ENCODE measurements at regions not wholly inside any gene's neighbourhood (a gene's known extent, or its start where the extent isn't known, plus 50 kb on each side); places are given as distances from the start of the nearest gene placed in this dataset.
"Not testable (repeated sequence)": the region's sequence is repeated elsewhere in the genome, so short reads cannot be mapped to it uniquely, and the experiment has no call there.

- no peak for DNase-seq (ENCODE audit: low read depth in 2 of 2)
These were observed 1125.0 kb upstream of the FAM98A start for GRCh38 chr2:34724107-34724506.

GRCh38 chr2:34723683-34724082 is 1124.6 kb upstream of the FAM98A start:
- no peak for DNase-seq (ENCODE audit: low read depth in 2 of 2)

DNA sequence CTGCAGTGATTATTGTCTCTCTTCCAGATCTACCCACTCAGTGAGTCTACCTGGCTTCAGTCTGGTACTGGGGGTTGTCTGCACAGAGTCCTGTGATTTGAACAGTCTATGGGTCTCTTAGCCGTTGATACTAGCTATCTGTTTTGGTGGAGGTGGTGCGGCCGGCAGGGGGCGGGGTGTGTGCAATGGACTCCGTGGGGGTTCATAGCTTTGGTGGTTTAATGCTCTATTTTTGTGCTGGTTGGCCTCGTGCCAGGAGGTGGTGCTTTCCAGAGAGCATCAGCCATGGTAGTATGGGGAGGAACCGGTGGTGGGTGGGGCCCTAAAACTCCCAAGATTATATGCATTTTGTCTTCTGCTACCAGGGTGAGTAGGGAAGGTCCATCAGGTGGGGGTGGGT is 1120.1 kb upstream of the FAM98A start:
- DNase-seq (ENCODE audit: low read depth in 2 of 2), result no peak

DNA sequence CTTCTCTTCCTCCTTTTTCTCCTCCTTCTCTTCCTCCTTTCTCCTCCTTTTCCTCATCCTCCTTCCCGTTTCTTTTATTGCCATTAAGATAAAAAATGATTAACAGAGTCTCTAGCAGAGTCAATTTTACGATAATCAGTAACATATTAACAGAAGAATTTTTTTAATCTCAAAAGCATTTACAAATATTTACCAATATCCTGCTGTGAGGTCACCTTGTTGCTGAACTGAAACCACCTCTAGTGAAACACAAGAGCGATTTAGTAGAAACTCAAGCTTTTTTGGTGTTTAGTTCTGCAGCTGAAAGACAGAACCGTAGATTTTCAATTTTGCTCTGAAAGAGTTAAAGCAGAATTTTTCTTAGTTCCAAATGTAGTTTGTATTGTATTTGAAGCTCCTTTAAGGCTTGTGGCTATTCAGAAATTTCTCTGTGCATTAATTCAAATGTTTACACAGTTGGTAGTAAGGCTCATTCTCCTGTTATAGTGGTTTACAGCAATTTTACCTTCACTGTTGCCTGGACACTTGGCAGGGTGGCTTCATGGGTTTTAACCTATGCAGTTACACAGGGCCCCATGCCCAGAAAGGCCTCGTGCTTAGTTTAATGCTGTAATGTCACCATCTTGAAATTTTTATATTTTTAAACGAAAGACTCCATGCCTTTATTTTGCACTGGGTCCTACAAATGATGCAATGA is 1106.6 kb upstream of the FAM98A start:
- DNase-seq (ENCODE audit: low read depth in 2 of 2), result no peak

GRCh38 chr2:34703292-34703691 is 1104.2 kb upstream of the FAM98A start:
- DNase-seq (ENCODE audit: low read depth in 2 of 2), result no peak

DNA sequence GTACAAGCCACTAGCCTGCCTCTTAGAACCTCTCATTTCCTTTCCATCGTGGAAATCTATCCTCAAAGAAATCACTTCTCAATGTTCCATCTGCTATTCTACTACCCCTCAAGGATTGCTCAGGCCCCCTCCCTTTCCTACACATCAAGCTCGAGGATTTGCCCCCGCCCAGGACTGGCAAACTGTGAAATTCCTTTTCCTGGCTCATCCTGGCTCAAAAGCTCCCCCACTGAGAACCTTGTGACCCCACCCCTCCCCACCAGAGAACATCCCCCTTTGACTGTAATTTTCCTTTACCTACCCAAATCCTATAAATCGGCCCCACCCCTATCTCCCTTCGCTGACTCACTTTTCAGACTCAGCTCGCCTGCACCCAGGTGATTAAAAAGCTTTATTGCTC is 1103.3 kb upstream of the FAM98A start:
- DNase-seq (ENCODE audit: low read depth in 2 of 2), result not testable (repeated sequence)

DNA sequence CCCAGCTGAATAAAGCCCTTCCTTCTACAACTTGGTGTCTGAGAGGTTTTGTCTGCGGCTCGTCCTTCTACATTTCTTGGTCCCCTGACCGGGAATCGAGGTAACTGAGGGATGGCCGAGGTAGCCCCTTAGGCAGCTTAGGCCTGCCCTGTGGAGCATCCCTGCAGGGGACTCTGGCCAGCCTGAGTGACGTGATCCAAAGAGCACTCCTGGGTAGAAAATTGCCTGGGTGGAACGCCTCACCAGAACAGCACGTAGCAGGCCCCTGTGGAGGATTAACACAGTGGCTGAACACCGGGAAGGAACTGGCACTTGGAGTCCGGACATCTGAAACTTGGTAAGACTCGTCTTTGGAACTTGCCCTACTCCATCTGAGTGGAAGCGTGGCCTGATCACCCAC is 1078.5 kb upstream of the FAM98A start:
- DNase-seq (ENCODE audit: low read depth in 2 of 2), result not testable (repeated sequence)

- not testable (repeated sequence) for DNase-seq (ENCODE audit: low read depth in 2 of 2)
These were observed 1078.0 kb upstream of the FAM98A start for GRCh38 chr2:34677119-34677531.

GRCh38 chr2:34670482-34670881 is 1071.4 kb upstream of the FAM98A start:
- no peak for DNase-seq (ENCODE audit: low read depth in 2 of 2)

- no peak for DNase-seq (ENCODE audit: low read depth in 2 of 2)
These were observed 1067.7 kb upstream of the FAM98A start for GRCh38 chr2:34666821-34667220.

DNA sequence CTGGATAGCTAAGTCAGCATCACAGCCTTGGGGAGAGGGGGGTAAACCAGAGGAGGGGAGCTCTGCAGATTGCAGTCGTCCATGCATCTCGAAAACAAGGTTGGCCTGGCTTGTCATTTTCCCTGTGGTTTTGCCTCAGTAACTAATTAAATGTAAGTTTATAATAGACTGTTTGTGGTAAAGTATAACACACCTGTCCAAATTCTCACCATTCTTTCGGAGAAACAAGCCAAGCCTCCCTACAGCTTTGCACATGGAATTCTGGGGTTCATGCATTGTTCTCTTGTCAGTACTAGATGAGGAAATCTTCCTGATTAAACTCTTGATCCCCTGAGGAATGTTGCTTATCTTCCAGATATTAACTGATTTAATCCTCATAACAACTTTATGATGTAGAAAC is 1065.2 kb upstream of the FAM98A start:
- no peak for DNase-seq (ENCODE audit: low read depth in 2 of 2)

GRCh38 chr2:34663314-34663713 is 1064.2 kb upstream of the FAM98A start:
- no peak for DNase-seq (ENCODE audit: low read depth in 2 of 2)

- DNase-seq (ENCODE audit: low read depth in 2 of 2), result no peak
These were observed 1061.6 kb upstream of the FAM98A start for GRCh38 chr2:34660741-34661140.

DNA sequence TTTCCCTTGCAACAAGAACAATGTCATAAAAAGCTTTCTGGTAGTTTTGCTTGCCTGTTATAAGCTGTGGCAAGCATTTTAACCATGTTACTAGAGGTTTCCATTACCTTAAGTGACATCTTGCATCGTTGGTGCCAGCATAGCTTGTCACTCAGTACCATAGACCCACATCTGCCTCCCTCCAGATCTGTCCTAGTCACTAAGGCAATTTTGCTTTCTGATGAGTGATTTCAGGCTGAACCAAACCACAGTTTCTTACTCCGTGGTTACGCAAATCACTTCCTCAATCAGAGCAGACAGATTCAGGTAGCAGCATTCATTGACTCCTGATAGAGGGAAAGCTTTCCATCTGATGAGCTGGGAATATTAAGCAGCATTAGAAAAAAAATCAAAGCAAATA is 1057.5 kb upstream of the FAM98A start:
- no peak for DNase-seq (ENCODE audit: low read depth in 2 of 2)

GRCh38 chr2:34652636-34653035 is 1053.5 kb upstream of the FAM98A start:
- no peak for DNase-seq (ENCODE audit: low read depth in 2 of 2)

DNA sequence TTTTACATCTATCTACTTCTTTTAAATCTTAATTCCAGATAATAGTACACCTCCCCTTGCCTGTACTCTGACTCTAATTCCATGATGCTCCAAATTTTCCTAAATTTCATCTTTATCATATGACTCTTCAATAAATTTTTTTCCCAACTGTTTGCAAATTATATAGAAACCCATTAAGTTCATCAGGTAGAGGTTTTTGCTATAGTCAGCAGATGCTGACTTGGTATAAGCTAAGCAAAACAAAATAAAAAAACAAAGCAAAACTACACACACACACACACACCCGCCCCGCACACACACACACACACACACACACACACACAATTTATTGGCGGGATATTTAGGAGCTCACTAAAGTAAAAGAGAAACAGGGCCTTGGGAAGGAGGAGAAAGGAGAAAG is 1047.8 kb upstream of the FAM98A start:
- no peak for DNase-seq (ENCODE audit: low read depth in 2 of 2)

DNA sequence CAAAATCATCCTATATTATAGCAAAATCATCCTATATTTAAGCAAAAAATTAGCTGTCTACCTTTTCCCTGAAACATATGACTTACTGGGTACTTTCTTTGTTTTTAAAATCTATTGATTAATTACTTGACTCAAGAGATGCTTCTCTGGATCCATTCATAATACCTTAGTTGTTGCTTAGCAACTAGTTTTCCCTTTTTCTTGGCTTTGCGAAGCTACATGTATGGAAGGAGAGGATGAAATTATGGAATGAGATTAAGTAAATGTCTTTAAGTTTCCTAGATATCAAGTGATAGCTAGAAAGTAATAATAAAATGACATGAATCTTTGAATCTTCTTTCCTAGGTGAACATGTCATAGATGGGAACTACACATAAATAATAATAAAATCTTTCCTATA is 1033.2 kb upstream of the FAM98A start:
- no peak for DNase-seq (ENCODE audit: low read depth in 2 of 2)

DNA sequence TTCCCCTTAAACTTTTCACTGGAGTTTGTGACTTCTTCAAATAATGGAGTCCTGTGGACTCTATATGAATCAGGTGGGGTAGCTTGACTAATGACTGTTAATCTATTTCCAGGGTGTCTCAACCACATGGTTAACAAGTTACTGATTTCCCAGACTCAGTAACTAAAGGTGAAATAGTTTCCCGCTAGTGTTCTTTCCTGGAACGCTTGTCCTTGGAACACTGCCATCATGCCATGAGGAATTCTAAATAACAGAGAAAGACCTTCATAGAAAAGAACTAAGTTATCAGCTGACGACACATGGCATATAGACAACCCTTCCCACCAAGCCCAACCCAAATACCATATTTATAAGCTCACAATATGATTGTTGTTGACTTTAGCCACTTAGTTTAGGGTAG is 1027.9 kb upstream of the FAM98A start:
- DNase-seq (ENCODE audit: low read depth in 2 of 2), result no peak

DNA sequence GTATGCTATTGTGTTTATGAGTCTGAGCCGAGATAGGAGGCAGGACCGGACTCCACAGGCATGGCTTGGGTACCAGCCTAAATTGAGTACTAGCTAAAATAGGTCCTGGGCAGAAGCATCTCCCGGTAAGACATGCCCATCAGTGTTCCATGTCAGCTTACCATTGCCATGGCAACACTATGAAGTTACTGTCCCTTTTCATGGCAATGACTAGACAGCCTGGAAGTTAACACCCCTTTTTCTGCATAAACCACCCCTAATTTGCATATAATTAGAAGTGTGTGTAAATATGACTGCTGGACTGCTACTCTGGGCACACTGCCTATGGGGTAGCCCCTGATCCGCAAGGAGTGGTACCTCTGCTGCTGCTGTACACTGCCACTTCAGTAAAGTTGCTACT is 1005.1 kb upstream of the FAM98A start:
- DNase-seq (ENCODE audit: low read depth in 2 of 2), result no peak

GRCh38 chr2:34602262-34602661 is 1003.2 kb upstream of the FAM98A start:
- DNase-seq (ENCODE audit: low read depth in 2 of 2), result no peak

- no peak for DNase-seq (ENCODE audit: low read depth in 2 of 2)
These were observed 1002.5 kb upstream of the FAM98A start for GRCh38 chr2:34601561-34601960.

DNA sequence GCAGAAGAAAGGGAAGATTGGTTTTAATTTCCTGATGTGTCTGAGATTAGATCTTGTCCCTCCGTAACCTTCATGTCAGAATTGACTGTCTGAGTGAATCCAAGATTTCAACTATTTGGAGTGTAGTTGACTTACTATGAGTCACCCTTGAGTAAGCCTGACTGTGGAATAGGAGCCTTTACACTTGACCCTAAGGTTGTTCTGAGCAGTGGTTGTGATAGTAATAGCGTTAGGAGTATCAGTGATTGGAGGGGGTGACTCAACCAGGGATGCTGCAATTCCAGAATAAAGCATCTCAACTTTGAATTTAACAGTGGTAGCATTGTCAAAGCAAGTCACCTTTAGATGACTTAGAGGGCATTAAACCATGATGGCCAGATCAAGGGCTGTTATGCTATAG is 979.5 kb upstream of the FAM98A start:
- no peak for DNase-seq (ENCODE audit: low read depth in 2 of 2)

- DNase-seq (ENCODE audit: low read depth in 2 of 2), result no peak
These were observed 971.3 kb upstream of the FAM98A start for GRCh38 chr2:34570266-34570872.

DNA sequence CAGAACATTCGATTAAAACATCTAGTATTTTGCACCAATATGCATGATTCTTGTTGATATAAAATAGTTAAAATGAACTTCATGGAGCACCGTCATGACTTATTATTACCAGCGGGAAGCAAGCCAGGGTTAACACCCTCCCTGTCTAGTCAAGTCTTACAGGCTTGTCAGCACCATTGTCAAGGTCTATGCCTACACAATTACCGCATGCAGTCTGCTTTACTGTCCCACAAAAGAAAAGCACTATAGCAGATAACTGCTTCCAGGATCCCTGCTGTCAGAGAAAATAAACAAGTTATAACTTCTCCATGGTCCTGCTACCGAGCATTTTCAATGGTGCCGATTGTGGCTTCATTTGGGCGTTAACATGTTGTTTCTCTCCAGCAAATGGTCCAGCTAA is 968.0 kb upstream of the FAM98A start:
- DNase-seq (ENCODE audit: low read depth in 2 of 2), result no peak

Measured in stimulated activated CD4-positive, alpha-beta T cell treated with anti-CD3 and anti-CD28 coated beads, Interleukin-1b, Interleukin-23, amount 100 ng/mL, for 1 hour (primary cell).